NCI-H2107 treated with DMSO at 0.1 percent for 48 hours (cell line): ENCODE measurements at regions not wholly inside any gene's neighbourhood (a gene's known extent, or its start where the extent isn't known, plus 50 kb on each side); places are given as distances from the start of the nearest gene placed in this dataset.
"Not testable (repeated sequence)": the region's sequence is repeated elsewhere in the genome, so short reads cannot be mapped to it uniquely, and the experiment has no call there.

Experiments used
- DNase-seq: peaks from one replicate; lab custom pipeline; 2025; ENCODE audit not compliant: unreplicated experiment; lab: John Stamatoyannopoulos, UW

GRCh38 chr2:193476171-193476800, 1281.6 kb upstream of the TMEFF2 start:
- DNase-seq, result no peak

GRCh38 chr2:193475038-193475437, 1280.3 kb upstream of the TMEFF2 start:
- DNase-seq, result no peak

- no peak for DNase-seq
These were observed 1274.5 kb upstream of the TMEFF2 start for GRCh38 chr2:193469251-193469650.

GRCh38 chr2:193467276-193467987, 1272.7 kb upstream of the TMEFF2 start:
- DNase-seq, result no peak

GRCh38 chr2:193463011-193463410, 1268.3 kb upstream of the TMEFF2 start:
- DNase-seq, result no peak

GRCh38 chr2:193462411-193462810, 1267.7 kb upstream of the TMEFF2 start:
- no peak for DNase-seq

- no peak for DNase-seq
These were observed 1266.8 kb upstream of the TMEFF2 start for GRCh38 chr2:193461431-193461934.

GRCh38 chr2:193446967-193447366, 1252.2 kb upstream of the TMEFF2 start:
- DNase-seq, result no peak

- DNase-seq, result no peak
These were observed 1247.6 kb upstream of the TMEFF2 start for GRCh38 chr2:193442293-193442692.

- no peak for DNase-seq
These were observed 1233.6 kb upstream of the TMEFF2 start for GRCh38 chr2:193428336-193428818.

GRCh38 chr2:193412368-193412767, 1217.6 kb upstream of the TMEFF2 start:
- DNase-seq, result not testable (repeated sequence)

GRCh38 chr2:193409951-193410350, 1215.2 kb upstream of the TMEFF2 start:
- no peak for DNase-seq

GRCh38 chr2:193382583-193382982, 1187.8 kb upstream of the TMEFF2 start:
- no peak for DNase-seq

GRCh38 chr2:193377789-193378188, 1183.1 kb upstream of the TMEFF2 start:
- no peak for DNase-seq

GRCh38 chr2:193373120-193373519, 1178.4 kb upstream of the TMEFF2 start:
- no peak for DNase-seq

GRCh38 chr2:193371200-193371599, 1176.5 kb upstream of the TMEFF2 start:
- no peak for DNase-seq

GRCh38 chr2:193368615-193369014, 1173.9 kb upstream of the TMEFF2 start:
- no peak for DNase-seq

- no peak for DNase-seq
These were observed 1162.8 kb upstream of the TMEFF2 start for GRCh38 chr2:193357508-193357907.

GRCh38 chr2:193352665-193353242, 1158.0 kb upstream of the TMEFF2 start:
- DNase-seq, result not testable (repeated sequence)

- DNase-seq, result no peak
These were observed 1155.8 kb upstream of the TMEFF2 start for GRCh38 chr2:193350509-193350908.

GRCh38 chr2:193349642-193350041, 1154.9 kb upstream of the TMEFF2 start:
- no peak for DNase-seq

- DNase-seq, result peak; percentile 64
These were observed 1153.3 kb upstream of the TMEFF2 start for GRCh38 chr2:193348055-193348454.
